ENCODE measurements at regions not wholly inside any gene's neighbourhood (a gene's known extent, or its start where the extent isn't known, plus 50 kb on each side); places are given as distances from the start of the nearest gene placed in this dataset.
"Not testable (repeated sequence)": the region's sequence is repeated elsewhere in the genome, so short reads cannot be mapped to it uniquely, and the experiment has no call there.

- TF ChIP-seq, protein P1, sequence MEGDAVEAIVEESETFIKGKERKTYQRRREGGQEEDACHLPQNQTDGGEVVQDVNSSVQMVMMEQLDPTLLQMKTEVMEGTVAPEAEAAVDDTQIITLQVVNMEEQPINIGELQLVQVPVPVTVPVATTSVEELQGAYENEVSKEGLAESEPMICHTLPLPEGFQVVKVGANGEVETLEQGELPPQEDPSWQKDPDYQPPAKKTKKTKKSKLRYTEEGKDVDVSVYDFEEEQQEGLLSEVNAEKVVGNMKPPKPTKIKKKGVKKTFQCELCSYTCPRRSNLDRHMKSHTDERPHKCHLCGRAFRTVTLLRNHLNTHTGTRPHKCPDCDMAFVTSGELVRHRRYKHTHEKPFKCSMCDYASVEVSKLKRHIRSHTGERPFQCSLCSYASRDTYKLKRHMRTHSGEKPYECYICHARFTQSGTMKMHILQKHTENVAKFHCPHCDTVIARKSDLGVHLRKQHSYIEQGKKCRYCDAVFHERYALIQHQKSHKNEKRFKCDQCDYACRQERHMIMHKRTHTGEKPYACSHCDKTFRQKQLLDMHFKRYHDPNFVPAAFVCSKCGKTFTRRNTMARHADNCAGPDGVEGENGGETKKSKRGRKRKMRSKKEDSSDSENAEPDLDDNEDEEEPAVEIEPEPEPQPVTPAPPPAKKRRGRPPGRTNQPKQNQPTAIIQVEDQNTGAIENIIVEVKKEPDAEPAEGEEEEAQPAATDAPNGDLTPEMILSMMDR (IDR thresholded peaks at IDR 0.05; ENCODE audit: control extremely low read depth, extremely low read depth, low read depth, missing control alignments): no peak
- CTCF ChIA-PET: no interaction called here
- POLR2A ChIA-PET: no interaction called here
- no peak for DNase-seq (ENCODE audit: extremely low spot score)
These were observed 145.2 kb upstream of the CITED2 start for GRCh38 chr6:139519571-139520031.

GRCh38 chr6:139519097-139519496, 144.6 kb upstream of the CITED2 start:
- ChIA-PET POLR2A (no interaction called here), CTCF (no interaction called here)
- DNase-seq (ENCODE audit: extremely low spot score): no peak
- TF ChIP-seq, protein P1 (IDR thresholded peaks at IDR 0.05; ENCODE audit: control extremely low read depth, extremely low read depth, low read depth, missing control alignments): no peak

DNA sequence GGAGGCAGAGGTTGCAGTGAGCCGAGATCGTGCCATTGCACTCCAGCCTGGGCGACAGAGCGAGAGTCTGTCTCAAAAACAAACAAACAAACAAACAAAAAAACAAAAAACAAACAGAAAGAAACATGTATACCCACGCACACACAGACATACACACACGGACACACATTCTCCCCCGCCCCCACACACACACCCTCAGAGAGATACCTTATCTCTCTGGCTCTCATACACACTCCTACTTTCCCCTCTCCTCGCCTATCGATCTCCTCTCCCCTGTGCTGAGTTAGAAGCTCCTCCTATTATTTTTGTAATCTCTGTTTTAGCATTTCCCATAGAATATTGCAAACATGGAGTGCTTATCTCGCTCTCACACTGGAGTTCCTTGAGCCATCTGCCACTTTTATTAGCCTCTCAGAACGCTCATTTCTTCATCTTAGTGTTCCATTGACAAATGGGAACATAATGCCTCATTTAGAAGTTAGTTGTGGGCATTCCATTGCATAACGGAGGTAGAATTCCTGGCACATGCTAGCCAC, 144.2 kb upstream of the CITED2 start:
- DNase-seq (ENCODE audit: extremely low spot score): no peak
- TF ChIP-seq, protein P1 (IDR thresholded peaks at IDR 0.05; ENCODE audit: control extremely low read depth, extremely low read depth, low read depth, missing control alignments): no peak
- CTCF ChIA-PET: no interaction called here
- POLR2A ChIA-PET: no interaction called here

- DNase-seq (ENCODE audit: extremely low spot score); POLR2A ChIA-PET; CTCF ChIA-PET: not testable (repeated sequence)
These were observed 143.6 kb upstream of the CITED2 start for GRCh38 chr6:139517998-139518555.

- POLR2A ChIA-PET: interaction anchor here (1.7 kb wide), 1 partner anchor 141 kb away, joined by 6 read pairs; the partner anchor contains the start of gene CITED2
- CTCF ChIA-PET: no interaction called here
- DNase-seq (ENCODE audit: extremely low spot score): no peak
- TF ChIP-seq, protein P1 (IDR thresholded peaks at IDR 0.05; ENCODE audit: control extremely low read depth, extremely low read depth, low read depth, missing control alignments): no peak
These were observed 141.1 kb upstream of the CITED2 start for GRCh38 chr6:139515511-139515910.

DNA sequence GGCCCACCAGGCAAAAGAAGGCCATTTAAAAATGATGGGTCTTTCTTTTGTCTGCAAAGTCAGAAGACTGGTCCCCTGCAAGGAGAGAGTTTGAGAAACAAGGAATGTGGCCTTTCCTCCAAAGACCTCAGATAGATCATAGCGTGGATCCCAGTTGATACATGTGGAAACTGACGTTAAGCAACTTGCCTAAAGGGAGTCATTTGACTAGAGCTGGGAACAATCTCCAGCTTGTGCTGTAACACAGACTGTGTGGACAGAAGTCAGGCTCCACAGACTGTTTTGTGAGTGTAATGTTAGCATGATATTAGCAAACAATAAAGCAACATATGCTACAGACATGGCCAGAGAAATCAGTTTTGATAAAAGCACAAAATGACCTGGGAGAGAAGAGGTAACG, 140.4 kb upstream of the CITED2 start:
- CTCF ChIA-PET: no interaction called here
- no peak for DNase-seq (ENCODE audit: extremely low spot score)
- POLR2A ChIA-PET: interaction anchor here (1.7 kb wide), 1 partner anchor 140 kb away, joined by 6 read pairs; the partner anchor contains the start of gene CITED2
- TF ChIP-seq, protein P1 (IDR thresholded peaks at IDR 0.05; ENCODE audit: control extremely low read depth, extremely low read depth, low read depth, missing control alignments): no peak

DNA sequence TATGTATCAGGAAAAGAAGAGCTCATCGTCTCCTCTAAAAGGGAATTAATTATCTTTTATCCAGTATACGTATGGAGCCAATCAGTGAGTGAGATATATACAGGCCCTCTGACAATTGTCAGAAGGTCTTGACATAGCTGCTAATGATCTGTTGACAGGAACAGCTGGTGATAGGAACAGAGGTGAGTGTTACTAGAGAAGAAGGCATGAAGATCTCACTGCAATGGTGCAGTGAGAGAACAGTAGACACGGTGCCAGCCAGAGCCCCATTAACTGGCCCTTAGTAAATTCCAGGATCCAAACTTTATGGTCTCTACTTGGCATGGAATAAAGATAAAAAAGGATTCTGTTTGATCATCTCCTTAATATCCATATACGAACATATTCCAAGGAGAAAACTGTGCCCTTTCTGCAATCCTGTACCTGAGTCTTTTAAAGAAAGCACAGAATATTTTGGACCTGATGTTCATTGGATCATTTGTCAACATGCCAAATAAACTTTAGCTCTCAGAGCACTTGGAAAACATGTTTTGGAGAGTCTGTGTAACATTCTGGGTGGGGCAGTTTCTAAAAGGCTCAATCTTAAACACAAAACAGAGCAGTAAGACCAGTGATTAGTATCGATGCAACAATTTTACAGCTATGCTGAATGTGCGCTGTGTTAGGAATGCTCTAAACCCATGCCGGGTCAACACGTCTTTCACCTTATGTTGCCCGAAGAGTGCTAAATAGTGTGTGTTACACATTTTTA, 135.8 kb upstream of the CITED2 start:
- CTCF ChIA-PET: interaction anchor here (1.1 to 1.6 kb wide), 3 partner anchors 9 to 24 kb away, joined by 3 to 5 read pairs (median 4); no protein-coding TSS in a partner anchor
- POLR2A ChIA-PET: no interaction called here
- DNase-seq (ENCODE audit: extremely low spot score): no peak
- TF ChIP-seq, protein P1 (IDR thresholded peaks at IDR 0.05; ENCODE audit: control extremely low read depth, extremely low read depth, low read depth, missing control alignments): no peak
